ENCODE measurements at regions not wholly inside any gene's neighbourhood (a gene's known extent, or its start where the extent isn't known, plus 50 kb on each side); places are given as distances from the start of the nearest gene placed in this dataset.

GRCh38 chr3:62955126-62955525 is 79.9 kb upstream of the CADPS start:
- no peaks in the 10 kb centered on the region for H3K36me3 Mint-ChIP-seq
- H3K27ac Mint-ChIP-seq, result no peak overlapping the region
- peaks cover 0 to 1% of the 10 kb centered on the region in 2 donors for H3K9me3 Mint-ChIP-seq
- ATAC-seq (replicated peaks) (no peak), DNase-seq (no peak)
- H3K4me1 Mint-ChIP-seq, result no peaks in the 10 kb centered on the region
- H3K27me3 Mint-ChIP-seq, result no peaks in the 10 kb centered on the region
- no peak overlapping the region for H3K4me3 Mint-ChIP-seq

GRCh38 chr3:62956411-62956810 is 81.2 kb upstream of the CADPS start:
- ATAC-seq (replicated peaks), result no peak
- no peak overlapping the region for H3K4me3 Mint-ChIP-seq
- no peaks in the 10 kb centered on the region for H3K4me1 Mint-ChIP-seq
- no peak overlapping the region for H3K27ac Mint-ChIP-seq
- no peaks in the 10 kb centered on the region for H3K27me3 Mint-ChIP-seq
- DNase-seq, result no peak
- H3K36me3 Mint-ChIP-seq, result no peaks in the 10 kb centered on the region
- peaks cover 0 to 3% of the 10 kb centered on the region in 2 donors for H3K9me3 Mint-ChIP-seq

- Mint-ChIP-seq H3K27ac (no peak overlapping the region), H3K36me3 (no peaks in the 10 kb centered on the region), H3K4me3 (no peak overlapping the region), H3K27me3 (no peaks in the 10 kb centered on the region), H3K4me1 (no peaks in the 10 kb centered on the region), H3K9me3 (peaks cover 0 to 3% of the 10 kb centered on the region in 2 donors)
- DNase-seq (no peak), ATAC-seq (replicated peaks) (no peak)
These were observed 86.8 kb upstream of the CADPS start for GRCh38 chr3:62961874-62962556.

GRCh38 chr3:62962714-62963113 is 87.5 kb upstream of the CADPS start:
- no peaks in the 10 kb centered on the region for H3K36me3 Mint-ChIP-seq
- no peaks in the 10 kb centered on the region for H3K4me1 Mint-ChIP-seq
- no peak overlapping the region for H3K27ac Mint-ChIP-seq
- DNase-seq (no peak), ATAC-seq (replicated peaks) (no peak)
- peaks cover 0 to 3% of the 10 kb centered on the region in 2 donors for H3K9me3 Mint-ChIP-seq
- H3K4me3 Mint-ChIP-seq, result no peak overlapping the region
- no peaks in the 10 kb centered on the region for H3K27me3 Mint-ChIP-seq

- ATAC-seq (replicated peaks) (no peak), DNase-seq (no peak)
- peaks cover 0 to 3% of the 10 kb centered on the region in 2 donors for H3K9me3 Mint-ChIP-seq
- no peaks in the 10 kb centered on the region for H3K4me1 Mint-ChIP-seq
- no peaks in the 10 kb centered on the region for H3K27me3 Mint-ChIP-seq
- H3K36me3 Mint-ChIP-seq, result no peaks in the 10 kb centered on the region
- no peak overlapping the region for H3K27ac Mint-ChIP-seq
- no peak overlapping the region for H3K4me3 Mint-ChIP-seq
These were observed 90.1 kb upstream of the CADPS start for GRCh38 chr3:62965311-62965710.

DNA sequence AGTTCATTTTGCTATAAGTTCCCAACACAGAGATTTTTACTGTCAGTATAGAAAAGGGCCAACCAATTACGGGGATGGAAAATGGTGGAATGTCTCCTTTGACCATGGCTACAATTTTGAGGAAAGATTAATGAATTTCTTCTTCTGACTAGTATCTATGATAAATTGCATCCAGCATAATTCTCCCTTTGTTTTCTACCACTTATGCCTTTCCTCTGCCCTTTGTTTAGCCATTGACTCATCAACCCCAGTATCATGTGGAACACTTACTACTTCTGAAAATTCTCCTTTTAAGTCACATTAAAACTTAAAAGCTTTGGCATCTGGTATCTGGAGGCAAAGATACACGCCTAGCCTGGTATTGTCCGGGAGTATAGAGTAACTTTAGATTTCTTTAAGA is 92.9 kb upstream of the CADPS start:
- Mint-ChIP-seq H3K4me1 (no peaks in the 10 kb centered on the region), H3K4me3 (no peak overlapping the region), H3K27me3 (no peaks in the 10 kb centered on the region), H3K27ac (no peak overlapping the region), H3K9me3 (no peaks in the 10 kb centered on the region), H3K36me3 (no peaks in the 10 kb centered on the region)
- ATAC-seq (replicated peaks), result no peak
- DNase-seq, result no peak

GRCh38 chr3:62970648-62971047 is 95.4 kb upstream of the CADPS start:
- H3K4me3 Mint-ChIP-seq, result no peak overlapping the region
- no peaks in the 10 kb centered on the region for H3K4me1 Mint-ChIP-seq
- peaks cover 0 to 3% of the 10 kb centered on the region in 2 donors for H3K9me3 Mint-ChIP-seq
- DNase-seq, result no peak
- no peaks in the 10 kb centered on the region for H3K27me3 Mint-ChIP-seq
- ATAC-seq (replicated peaks), result no peak
- H3K27ac Mint-ChIP-seq, result no peak overlapping the region
- H3K36me3 Mint-ChIP-seq, result no peaks in the 10 kb centered on the region

DNA sequence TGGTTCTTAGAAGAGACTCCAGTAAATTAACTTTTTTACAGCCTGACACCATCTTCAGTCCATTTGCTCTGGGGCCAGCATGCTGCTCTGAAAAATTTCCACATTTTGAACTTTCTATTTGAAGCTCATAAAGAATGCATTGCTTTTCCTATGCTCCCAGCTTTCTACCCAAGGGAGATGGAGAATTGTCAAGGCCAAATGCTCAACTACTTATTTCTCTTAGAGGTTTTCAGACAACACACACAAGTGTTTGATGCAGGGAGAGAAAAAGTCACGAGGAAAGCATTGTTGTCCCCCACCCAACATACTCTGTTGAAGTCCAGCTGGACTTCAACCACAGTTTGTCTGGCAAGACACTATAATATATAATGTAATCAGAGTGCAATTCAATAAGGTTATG is 100.3 kb upstream of the CADPS start:
- H3K4me1 Mint-ChIP-seq, result no peaks in the 10 kb centered on the region
- no peak overlapping the region for H3K4me3 Mint-ChIP-seq
- no peaks in the 10 kb centered on the region for H3K27me3 Mint-ChIP-seq
- no peak for ATAC-seq (replicated peaks)
- no peaks in the 10 kb centered on the region for H3K36me3 Mint-ChIP-seq
- H3K9me3 Mint-ChIP-seq, result peaks cover 0 to 3% of the 10 kb centered on the region in 2 donors
- no peak overlapping the region for H3K27ac Mint-ChIP-seq
- DNase-seq, result no peak

- ATAC-seq (replicated peaks), result no peak
- Mint-ChIP-seq H3K4me3 (no peak overlapping the region), H3K27ac (no peak overlapping the region), H3K9me3 (peaks cover 0 to 3% of the 10 kb centered on the region in 2 donors), H3K36me3 (no peaks in the 10 kb centered on the region), H3K4me1 (no peaks in the 10 kb centered on the region), H3K27me3 (no peaks in the 10 kb centered on the region)
- no peak for DNase-seq
These were observed 106.7 kb upstream of the CADPS start for GRCh38 chr3:62981962-62982361.

DNA sequence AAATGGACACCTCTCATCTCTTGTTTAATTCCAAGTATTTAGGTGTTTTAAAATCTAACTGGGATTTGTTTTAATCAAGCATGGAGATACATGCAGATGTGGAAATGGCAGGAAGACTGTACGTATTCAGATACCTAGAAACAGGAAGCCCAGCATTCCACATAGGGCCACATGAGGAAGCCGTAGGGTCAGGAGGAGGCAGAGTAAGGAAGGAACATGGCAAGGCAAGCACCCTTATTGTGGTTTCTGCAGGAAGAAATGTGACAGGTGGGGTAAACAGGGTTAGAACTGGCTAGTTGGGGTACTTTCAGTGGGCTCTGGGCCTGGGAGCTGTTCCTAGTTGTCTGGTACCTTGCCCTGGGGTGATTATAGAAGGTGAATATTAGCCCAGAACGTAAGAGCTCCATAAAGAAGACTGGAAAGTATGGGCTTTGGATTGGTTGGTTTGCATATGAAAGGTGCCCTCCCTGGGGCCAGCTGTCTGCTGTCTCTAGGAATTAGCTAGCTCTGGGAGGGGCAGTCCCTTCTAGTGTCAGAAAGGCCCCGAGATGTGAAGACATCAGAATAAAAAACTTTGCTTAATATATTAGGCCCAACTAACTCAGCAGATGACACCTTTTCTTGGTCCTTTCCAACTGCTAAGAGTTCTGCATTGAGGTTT is 107.7 kb upstream of the CADPS start:
- H3K27ac Mint-ChIP-seq, result no peak overlapping the region
- no peaks in the 10 kb centered on the region for H3K27me3 Mint-ChIP-seq
- H3K36me3 Mint-ChIP-seq, result no peaks in the 10 kb centered on the region
- peaks cover under 1 to 4% of the 10 kb centered on the region in 2 donors for H3K9me3 Mint-ChIP-seq
- ATAC-seq (replicated peaks), result no peak
- no peaks in the 10 kb centered on the region for H3K4me1 Mint-ChIP-seq
- no peak overlapping the region for H3K4me3 Mint-ChIP-seq
- DNase-seq, result no peak

- H3K36me3 Mint-ChIP-seq, result no peaks in the 10 kb centered on the region
- H3K27ac Mint-ChIP-seq, result no peak overlapping the region
- ATAC-seq (replicated peaks), result no peak
- peaks cover 4 to 11% of the 10 kb centered on the region in 2 donors for H3K9me3 Mint-ChIP-seq
- H3K4me1 Mint-ChIP-seq, result no peaks in the 10 kb centered on the region
- H3K27me3 Mint-ChIP-seq, result no peaks in the 10 kb centered on the region
- no peak for DNase-seq
- no peak overlapping the region for H3K4me3 Mint-ChIP-seq
These were observed 110.8 kb upstream of the CADPS start for GRCh38 chr3:62986061-62986460.

DNA sequence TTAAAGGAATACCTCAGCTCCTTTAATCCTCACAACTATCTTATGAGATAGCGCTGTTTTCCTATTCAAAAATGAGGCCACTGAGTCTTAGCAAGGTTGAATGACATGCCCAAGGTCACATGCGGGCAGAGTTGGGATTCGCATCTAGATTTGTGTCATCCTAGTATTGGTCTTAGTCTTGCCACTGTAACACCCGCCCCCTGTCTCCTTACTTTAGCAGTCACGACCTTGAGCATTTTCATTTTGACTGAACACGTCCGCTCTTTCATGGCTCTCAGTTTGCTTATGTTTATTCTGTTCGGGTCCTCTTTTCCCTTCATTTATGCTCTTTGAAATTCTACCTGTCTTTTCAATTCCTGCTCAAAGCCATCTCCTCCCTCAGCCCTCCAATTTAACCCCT is 112.5 kb upstream of the CADPS start:
- ATAC-seq (replicated peaks) (no peak), DNase-seq (no peak)
- no peaks in the 10 kb centered on the region for H3K36me3 Mint-ChIP-seq
- H3K4me3 Mint-ChIP-seq, result no peak overlapping the region
- H3K27ac Mint-ChIP-seq, result no peak overlapping the region
- H3K9me3 Mint-ChIP-seq, result peaks cover 4 to 11% of the 10 kb centered on the region in 2 donors
- H3K27me3 Mint-ChIP-seq, result no peaks in the 10 kb centered on the region
- H3K4me1 Mint-ChIP-seq, result no peaks in the 10 kb centered on the region

DNA sequence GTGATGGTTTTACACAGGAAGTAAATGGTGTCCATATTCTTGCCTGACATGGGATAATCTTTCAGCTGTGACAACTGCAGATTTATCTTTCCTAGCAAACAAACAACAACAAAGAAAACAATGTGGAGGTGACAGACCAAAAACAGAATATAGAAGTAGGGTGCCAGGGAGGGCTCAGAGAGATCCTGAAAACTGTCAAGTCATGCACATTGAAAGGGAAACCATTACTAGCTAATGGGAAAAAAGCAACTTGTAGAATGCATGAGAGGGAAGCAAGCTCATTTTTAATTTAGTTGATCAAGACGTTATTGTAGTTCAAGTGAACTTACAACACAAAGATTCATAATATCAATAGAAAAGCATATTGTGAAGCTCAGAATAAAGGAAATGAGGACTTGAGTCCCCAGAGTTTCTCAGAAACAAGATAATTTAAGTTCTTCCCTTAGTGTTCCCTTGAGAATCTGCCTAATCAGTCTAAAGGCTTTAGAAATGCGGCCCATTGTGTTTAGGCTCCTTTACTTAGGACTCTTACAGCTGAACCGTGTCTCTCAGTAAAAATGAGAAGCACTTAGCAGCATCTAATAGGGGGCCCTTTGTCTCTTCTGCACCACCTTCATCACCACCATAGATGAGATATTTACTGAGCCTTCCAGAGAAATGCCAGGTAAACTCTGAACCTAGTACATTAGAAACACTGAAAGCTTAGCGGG is 115.6 kb upstream of the CADPS start:
- Mint-ChIP-seq H3K4me3 (no peak overlapping the region), H3K27me3 (no peaks in the 10 kb centered on the region), H3K4me1 (no peaks in the 10 kb centered on the region), H3K9me3 (peaks cover 8 to 11% of the 10 kb centered on the region in 2 donors), H3K27ac (no peak overlapping the region), H3K36me3 (no peaks in the 10 kb centered on the region)
- no peak for ATAC-seq (replicated peaks)
- no peak for DNase-seq

GRCh38 chr3:62992520-62992919 is 117.3 kb upstream of the CADPS start:
- no peaks in the 10 kb centered on the region for H3K36me3 Mint-ChIP-seq
- H3K4me1 Mint-ChIP-seq, result no peaks in the 10 kb centered on the region
- H3K9me3 Mint-ChIP-seq, result peaks cover 8% of the 10 kb centered on the region in 2 donors
- DNase-seq, result no peak
- no peak overlapping the region for H3K4me3 Mint-ChIP-seq
- no peak overlapping the region for H3K27ac Mint-ChIP-seq
- no peak for ATAC-seq (replicated peaks)
- no peaks in the 10 kb centered on the region for H3K27me3 Mint-ChIP-seq

GRCh38 chr3:62995119-62995518 is 119.9 kb upstream of the CADPS start:
- H3K27ac Mint-ChIP-seq, result no peak overlapping the region
- ATAC-seq (replicated peaks), result no peak
- no peaks in the 10 kb centered on the region for H3K4me1 Mint-ChIP-seq
- no peak overlapping the region for H3K4me3 Mint-ChIP-seq
- no peak for DNase-seq
- H3K27me3 Mint-ChIP-seq, result no peaks in the 10 kb centered on the region
- peaks cover 0 to 6% of the 10 kb centered on the region in 2 donors for H3K9me3 Mint-ChIP-seq
- H3K36me3 Mint-ChIP-seq, result no peaks in the 10 kb centered on the region

Measured in stimulated activated naive B cell treated with anti-CD40 and anti-IgM and Interleukin-4, amounts not matched to agents 10 μg/mL and 1 μg/mL and 100 μg/mL, for 72 hours (primary cell).